ENCODE measurements at regions not wholly inside any gene's neighbourhood (a gene's known extent, or its start where the extent isn't known, plus 50 kb on each side); places are given as distances from the start of the nearest gene placed in this dataset.

GRCh38 chr4:79223993-79224776, 101.7 kb downstream of the NAA11 start:
- TF ChIP-seq REST (IDR thresholded peaks at IDR 0.05; ENCODE audit: low read depth): no peak
- TF ChIP-seq EP300 (IDR thresholded peaks at IDR 0.05; ENCODE audit: borderline replicate concordance): no peak
- no peak for TF ChIP-seq RAD21 (IDR thresholded peaks at IDR 0.05; ENCODE audit: low read depth)
- no peak for TF ChIP-seq USF1 (IDR thresholded peaks at IDR 0.05)
- TF ChIP-seq TCF12 (IDR thresholded peaks at IDR 0.05; ENCODE audit: low read depth): no peak

All from Ishikawa (cell line).